Stimulated activated CD4-positive, alpha-beta T cell treated with anti-CD3 and anti-CD28 coated beads, Interleukin-12 subunit alpha, Interleukin-12 subunit beta, amount 100 ng/mL, for 24 hours (primary cell): ENCODE measurements at regions not wholly inside any gene's neighbourhood (a gene's known extent, or its start where the extent isn't known, plus 50 kb on each side); places are given as distances from the start of the nearest gene placed in this dataset.

Source experiments
- DNase-seq, 2 experiments: peaks; one replicate each; pipeline ENCODE4 v3.0.0-alpha.2; 2020; ENCODE audit warnings: low read depth in 2 of 2

- no peak for DNase-seq
Measured at GRCh38 chr6:106035655-106036054, 50.5 kb upstream of the PRDM1 start.

- DNase-seq: no peak
Measured at GRCh38 chr6:106033806-106034205, 52.3 kb upstream of the PRDM1 start.

GRCh38 chr6:106027758-106028157, 58.4 kb upstream of the PRDM1 start:
- no peak for DNase-seq

GRCh38 chr6:106026748-106027715, 59.1 kb upstream of the PRDM1 start:
- no peak for DNase-seq

- DNase-seq: no peak
Measured at GRCh38 chr6:106025655-106026054, 60.5 kb upstream of the PRDM1 start.

- DNase-seq: no peak
Measured at GRCh38 chr6:106022801-106023200, 63.3 kb upstream of the PRDM1 start.

- DNase-seq: no peak
Measured at GRCh38 chr6:106017454-106017853, 68.7 kb upstream of the PRDM1 start.

- DNase-seq: no peak
Measured at GRCh38 chr6:106014955-106015354, 71.2 kb upstream of the PRDM1 start.

GRCh38 chr6:106011476-106011875, 74.7 kb upstream of the PRDM1 start:
- no peak for DNase-seq

- no peak for DNase-seq
Measured at GRCh38 chr6:106005954-106006353, 80.2 kb upstream of the PRDM1 start.

GRCh38 chr6:106005013-106005412, 81.1 kb upstream of the PRDM1 start:
- no peak for DNase-seq

- no peak for DNase-seq
Measured at GRCh38 chr6:106003268-106003987, 82.7 kb upstream of the PRDM1 start.

- no peak for DNase-seq
Measured at GRCh38 chr6:106002005-106002404, 84.1 kb upstream of the PRDM1 start.

- DNase-seq: no peak
Measured at GRCh38 chr6:106000935-106001334, 85.2 kb upstream of the PRDM1 start.

GRCh38 chr6:105997482-105997881, 88.7 kb upstream of the PRDM1 start:
- DNase-seq: no peak

- DNase-seq: no peak
Measured at GRCh38 chr6:105995391-105995865, 90.7 kb upstream of the PRDM1 start.

GRCh38 chr6:105994591-105995390, 91.3 kb upstream of the PRDM1 start:
- DNase-seq: peak; percentile 26 to 49

- DNase-seq: peak in 1 of 2 experiments; percentile 24
Measured at GRCh38 chr6:105994118-105994590, 92.0 kb upstream of the PRDM1 start.

GRCh38 chr6:105993341-105994117, 92.6 kb upstream of the PRDM1 start:
- no peak for DNase-seq

- DNase-seq: peak; percentile 69 to 80
Measured at GRCh38 chr6:105992315-105992961, 93.7 kb upstream of the PRDM1 start.
